Type B pancreatic cell (in vitro differentiated cells): ENCODE measurements at regions not wholly inside any gene's neighbourhood (a gene's known extent, or its start where the extent isn't known, plus 50 kb on each side); places are given as distances from the start of the nearest gene placed in this dataset.

Experiments
- DNase-seq: peaks from one replicate; pipeline ENCODE4 v3.0.0; 2021; ENCODE audit warnings: mixed read lengths; ENCODE audit not compliant: unreplicated experiment; ENCODE audit errors: extremely low spot score
- H3K27ac Mint-ChIP-seq: 2 replicates; pipeline ENCODE4 v1.8.0; 2021; ENCODE audit warnings: mild to moderate bottlenecking, mixed read lengths
- H3K27me3 Mint-ChIP-seq: 2 replicates; pipeline ENCODE4 v1.8.0; 2021; ENCODE audit warnings: mixed read lengths
- H3K36me3 Mint-ChIP-seq: 2 replicates; pipeline ENCODE4 v1.8.0; 2021; ENCODE audit warnings: mixed read lengths
- H3K4me1 Mint-ChIP-seq: one replicate; pipeline ENCODE4 v1.8.0; 2021; ENCODE audit warnings: mixed read lengths; ENCODE audit not compliant: unreplicated experiment
- H3K4me3 Mint-ChIP-seq: 2 replicates; pipeline ENCODE4 v1.8.0; 2021; ENCODE audit warnings: mild to moderate bottlenecking, mixed read lengths
- H3K9me3 Mint-ChIP-seq: 2 replicates; pipeline ENCODE4 v1.8.0; 2021; ENCODE audit warnings: mixed read lengths
- TF ChIP-seq, protein P1 (sequence below): fragments of 200-600 bp; sonication (generic); conservative IDR thresholded peaks from 2 replicates; pipeline ENCODE4 v1.5.0; 2021; ENCODE audit warnings: antibody characterized with exemption, mild to moderate bottlenecking

DNA sequence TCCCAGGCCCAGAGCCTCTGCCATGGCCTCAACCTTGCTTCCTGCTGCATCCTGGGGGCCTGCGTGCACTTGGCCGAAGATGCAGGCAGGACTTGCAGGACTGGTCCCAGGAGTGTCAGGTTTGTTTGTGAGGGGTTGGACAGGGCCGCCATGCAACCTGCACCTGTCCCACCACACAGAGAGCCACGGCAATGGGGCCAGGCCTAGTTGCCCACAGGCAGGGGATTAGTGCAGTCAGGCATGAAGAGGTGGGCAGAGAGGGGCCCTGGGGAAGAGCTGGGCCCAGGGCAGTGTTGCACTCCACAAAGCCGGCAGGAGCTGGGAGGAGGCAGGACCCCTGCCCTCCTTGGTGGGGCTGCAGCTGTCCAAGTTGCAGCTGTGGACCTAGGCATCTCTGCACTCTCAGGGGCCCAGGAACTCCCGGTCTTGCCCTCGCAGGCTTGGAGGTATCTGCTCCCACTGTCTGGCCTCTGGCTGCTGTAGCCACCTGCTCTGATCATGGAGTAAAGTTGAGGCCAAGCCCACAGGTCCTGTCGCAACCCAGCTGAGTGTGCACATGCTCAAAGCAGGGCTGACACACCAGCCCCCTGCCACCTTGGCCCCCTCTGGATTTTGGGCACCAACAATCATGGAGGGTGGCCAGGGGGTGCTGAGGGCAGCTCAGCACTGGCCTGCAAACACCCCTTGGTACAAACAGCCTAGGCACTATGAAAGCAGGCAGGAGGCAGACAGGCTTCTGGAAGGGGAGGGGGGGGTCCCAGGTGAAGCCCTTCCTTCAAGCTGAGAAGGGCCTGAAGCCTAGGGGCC is 190.4 kb upstream of the PCDH10 start:
- Mint-ChIP-seq H3K4me3 (no peak overlapping the region), H3K36me3 (no peaks in the 10 kb centered on the region)

DNA sequence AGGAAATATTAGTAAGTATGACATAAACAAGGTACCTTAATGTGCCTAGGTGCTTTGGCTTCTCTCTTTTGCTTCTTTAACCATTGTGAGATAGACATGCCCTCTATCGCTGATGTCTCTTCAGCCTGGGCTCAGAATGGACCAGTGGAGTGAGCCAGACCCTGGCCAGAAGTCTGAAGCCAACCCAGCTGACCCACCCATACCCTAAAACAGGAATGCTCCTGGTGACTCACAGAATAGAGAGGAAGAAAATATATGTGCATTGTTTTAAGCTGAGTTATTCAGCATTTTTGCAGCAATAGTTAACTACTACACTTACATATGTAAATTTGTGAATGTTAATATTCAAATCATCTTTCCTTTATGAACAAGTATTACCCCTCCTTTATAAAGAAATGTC is 167.5 kb upstream of the PCDH10 start:
- H3K4me3 Mint-ChIP-seq = no peak overlapping the region
- TF ChIP-seq, protein P1, sequence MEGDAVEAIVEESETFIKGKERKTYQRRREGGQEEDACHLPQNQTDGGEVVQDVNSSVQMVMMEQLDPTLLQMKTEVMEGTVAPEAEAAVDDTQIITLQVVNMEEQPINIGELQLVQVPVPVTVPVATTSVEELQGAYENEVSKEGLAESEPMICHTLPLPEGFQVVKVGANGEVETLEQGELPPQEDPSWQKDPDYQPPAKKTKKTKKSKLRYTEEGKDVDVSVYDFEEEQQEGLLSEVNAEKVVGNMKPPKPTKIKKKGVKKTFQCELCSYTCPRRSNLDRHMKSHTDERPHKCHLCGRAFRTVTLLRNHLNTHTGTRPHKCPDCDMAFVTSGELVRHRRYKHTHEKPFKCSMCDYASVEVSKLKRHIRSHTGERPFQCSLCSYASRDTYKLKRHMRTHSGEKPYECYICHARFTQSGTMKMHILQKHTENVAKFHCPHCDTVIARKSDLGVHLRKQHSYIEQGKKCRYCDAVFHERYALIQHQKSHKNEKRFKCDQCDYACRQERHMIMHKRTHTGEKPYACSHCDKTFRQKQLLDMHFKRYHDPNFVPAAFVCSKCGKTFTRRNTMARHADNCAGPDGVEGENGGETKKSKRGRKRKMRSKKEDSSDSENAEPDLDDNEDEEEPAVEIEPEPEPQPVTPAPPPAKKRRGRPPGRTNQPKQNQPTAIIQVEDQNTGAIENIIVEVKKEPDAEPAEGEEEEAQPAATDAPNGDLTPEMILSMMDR = no peak
- no peaks in the 10 kb centered on the region for H3K36me3 Mint-ChIP-seq
- H3K4me1 Mint-ChIP-seq = no peaks in the 10 kb centered on the region
- no peak for DNase-seq
- no peaks in the 10 kb centered on the region for H3K9me3 Mint-ChIP-seq
- H3K27ac Mint-ChIP-seq = no peak overlapping the region
- H3K27me3 Mint-ChIP-seq = no peaks in the 10 kb centered on the region

More for the DNA sequence above, 190.4 kb upstream of the PCDH10 start:
- Mint-ChIP-seq H3K4me1 (no peaks in the 10 kb centered on the region), H3K27me3 (no peaks in the 10 kb centered on the region), H3K27ac (no peak overlapping the region), H3K9me3 (no peaks in the 10 kb centered on the region)
- TF ChIP-seq, protein P1 = no peak
- DNase-seq = no peak

DNA sequence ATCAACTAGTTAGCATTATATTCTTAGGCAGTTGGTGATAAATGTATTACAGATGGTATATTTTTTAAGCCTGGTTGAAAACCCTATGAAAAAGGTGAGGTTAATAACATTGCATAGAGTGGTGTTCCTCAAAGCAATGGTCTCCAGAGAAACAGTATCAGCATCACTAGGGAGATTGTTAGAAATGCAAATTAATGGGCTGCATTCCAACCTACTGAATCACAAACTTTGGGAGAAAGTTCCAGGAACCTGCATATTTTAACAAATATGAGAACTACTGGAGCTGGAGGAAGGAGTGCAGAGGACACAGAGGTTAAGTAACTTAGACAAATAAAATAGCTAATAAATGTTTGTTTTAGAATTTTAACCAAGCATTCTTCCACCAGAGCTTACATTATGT is 166.9 kb upstream of the PCDH10 start:
- Mint-ChIP-seq H3K27ac (no peak overlapping the region), H3K36me3 (no peaks in the 10 kb centered on the region), H3K27me3 (no peaks in the 10 kb centered on the region), H3K9me3 (no peaks in the 10 kb centered on the region), H3K4me1 (no peaks in the 10 kb centered on the region), H3K4me3 (no peak overlapping the region)
- TF ChIP-seq, protein P1 = no peak
- DNase-seq = no peak

DNA sequence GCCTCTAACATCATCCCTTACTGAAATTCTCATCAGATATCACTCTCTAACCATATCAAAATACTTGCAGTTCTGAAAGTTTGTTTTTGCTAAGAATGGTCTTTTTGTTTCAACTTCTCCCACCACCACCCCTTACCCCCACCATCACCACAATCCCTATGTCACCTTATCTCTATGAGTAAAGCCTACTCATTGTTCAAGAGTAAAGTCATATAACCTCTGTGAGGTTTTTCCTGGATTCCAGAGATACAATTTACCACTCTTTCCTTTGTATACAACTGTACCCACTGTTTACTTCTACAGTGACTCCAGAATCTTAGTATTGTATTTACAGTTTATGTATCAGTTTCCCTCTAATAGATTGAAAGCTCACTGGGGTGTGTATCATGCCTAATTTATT is 158.0 kb upstream of the PCDH10 start:
- H3K4me1 Mint-ChIP-seq = no peaks in the 10 kb centered on the region
- H3K27ac Mint-ChIP-seq = no peak overlapping the region
- H3K4me3 Mint-ChIP-seq = no peak overlapping the region
- peaks cover 3% of the 10 kb centered on the region for H3K9me3 Mint-ChIP-seq
- no peak for DNase-seq
- TF ChIP-seq, protein P1 = no peak
- no peaks in the 10 kb centered on the region for H3K27me3 Mint-ChIP-seq
- H3K36me3 Mint-ChIP-seq = no peaks in the 10 kb centered on the region

DNA sequence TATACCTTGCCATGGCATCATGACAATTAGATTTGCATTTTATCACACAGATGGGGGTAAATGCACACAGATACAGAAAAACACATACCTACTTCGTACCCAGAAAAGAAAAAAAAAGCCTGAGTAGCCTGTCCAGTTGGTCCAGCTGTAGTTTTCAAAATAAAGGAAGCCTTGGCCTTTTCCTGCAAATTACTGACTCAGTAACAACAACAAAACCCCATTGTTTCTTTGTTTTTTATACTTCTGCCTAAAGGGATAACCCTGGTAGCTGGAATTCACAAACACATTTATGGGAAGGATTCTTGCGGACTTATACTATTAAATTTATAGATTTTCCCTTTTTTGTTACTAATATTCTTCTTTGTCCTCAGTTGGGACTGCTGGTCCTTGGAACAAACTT is 156.4 kb upstream of the PCDH10 start:
- no peaks in the 10 kb centered on the region for H3K36me3 Mint-ChIP-seq
- H3K27me3 Mint-ChIP-seq = no peaks in the 10 kb centered on the region
- H3K27ac Mint-ChIP-seq = no peak overlapping the region
- H3K4me1 Mint-ChIP-seq = no peaks in the 10 kb centered on the region
- H3K4me3 Mint-ChIP-seq = no peak overlapping the region
- DNase-seq = no peak
- TF ChIP-seq, protein P1 = no peak
- peaks cover 3% of the 10 kb centered on the region for H3K9me3 Mint-ChIP-seq
